Spleen (tissue), 7 donors: ENCODE measurements at regions not wholly inside any gene's neighbourhood (a gene's known extent, or its start where the extent isn't known, plus 50 kb on each side); places are given as distances from the start of the nearest gene placed in this dataset.
"Not testable (repeated sequence)": the region's sequence is repeated elsewhere in the genome, so short reads cannot be mapped to it uniquely, and the experiment has no call there.

Experiments used
- CTCF ChIP-seq, 11 experiments: fragments of 200-600 bp in 7 of 11; fragments of 450-650 bp in 4 of 11; sonication (generic) in 4 of 11; IDR thresholded peaks in 8 of 11; conservative IDR thresholded peaks in 3 of 11; 1 replicate in 7 of 11; 2 replicates in 4 of 11; pipeline versions ENCODE4 v1.4.0 to v1.8.0; 2016 to 2021; ENCODE audit warnings: antibody characterized with exemption in 11 of 11, inconsistent platforms in 4 of 11, mild to moderate bottlenecking in 1 of 11
- POLR2AphosphoS5 ChIP-seq, 3 donors: sonication (generic); formaldehyde crosslinking; IDR thresholded peaks; one replicate each; pipeline ENCODE4 v1.5.1; 2017; ENCODE audit warnings: antibody characterized with exemption in 3 of 3
- donor health status: DM: no; HTN: no; CAD: no; lungs with moderate emphysema.
- donor health status: DM: no; HTN: no; CAD: no.
- donor health status: DM: no; HTN: no; CAD: no.

- TF ChIP-seq POLR2AphosphoS5 (IDR thresholded peaks at IDR 0.05); CTCF (IDR thresholded peaks at IDR 0.05 in 8 of 11, conservative IDR thresholded peaks at IDR 0.05 in 3 of 11): not testable (repeated sequence)
Measured at GRCh38 chr2:43141636-43142151, 84.7 kb downstream of the ZFP36L2 start.
